ENCODE measurements at regions not wholly inside any gene's neighbourhood (a gene's known extent, or its start where the extent isn't known, plus 50 kb on each side); places are given as distances from the start of the nearest gene placed in this dataset.

DNA sequence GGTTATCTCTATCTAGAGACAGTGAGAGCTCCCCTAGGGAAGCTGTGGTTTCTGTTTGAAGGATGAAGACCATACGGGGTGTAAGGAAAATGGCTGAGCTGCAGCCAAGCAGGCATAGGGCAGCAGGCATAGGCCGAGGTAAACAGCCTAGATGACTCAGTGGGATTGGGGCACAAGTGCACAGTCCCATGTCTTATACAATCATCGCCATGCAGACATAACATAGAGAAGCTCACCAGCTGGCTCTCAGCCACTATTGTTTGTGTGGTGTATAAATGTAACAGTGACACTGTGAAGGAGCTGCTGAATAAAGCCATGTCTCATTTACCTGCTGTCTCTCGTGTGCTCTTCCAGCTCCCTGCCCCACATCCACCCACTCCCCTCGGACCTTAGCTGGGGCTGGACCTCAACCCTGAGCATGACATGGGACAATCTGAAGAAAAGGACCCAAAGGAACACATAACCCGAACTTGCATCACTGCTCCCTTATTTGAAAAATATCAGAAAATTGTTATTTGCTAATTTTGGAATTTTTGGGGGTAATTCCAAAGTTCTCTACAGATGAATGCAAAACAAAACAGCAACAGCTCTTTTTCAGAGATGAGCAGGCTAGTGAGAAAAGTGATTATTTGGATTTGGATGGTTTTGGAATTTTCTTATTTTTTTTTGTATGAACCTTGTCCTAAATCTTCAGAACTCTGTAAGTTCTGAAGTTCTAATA lies 582.7 kb downstream of the REEP3 start:
- no peak overlapping the region for H3K27ac ChIP-seq
- DNase-seq = no peak
- H3K4me3 ChIP-seq = no peak overlapping the region
- no peaks in the 10 kb centered on the region for H3K4me1 ChIP-seq
- TF ChIP-seq, protein P1, sequence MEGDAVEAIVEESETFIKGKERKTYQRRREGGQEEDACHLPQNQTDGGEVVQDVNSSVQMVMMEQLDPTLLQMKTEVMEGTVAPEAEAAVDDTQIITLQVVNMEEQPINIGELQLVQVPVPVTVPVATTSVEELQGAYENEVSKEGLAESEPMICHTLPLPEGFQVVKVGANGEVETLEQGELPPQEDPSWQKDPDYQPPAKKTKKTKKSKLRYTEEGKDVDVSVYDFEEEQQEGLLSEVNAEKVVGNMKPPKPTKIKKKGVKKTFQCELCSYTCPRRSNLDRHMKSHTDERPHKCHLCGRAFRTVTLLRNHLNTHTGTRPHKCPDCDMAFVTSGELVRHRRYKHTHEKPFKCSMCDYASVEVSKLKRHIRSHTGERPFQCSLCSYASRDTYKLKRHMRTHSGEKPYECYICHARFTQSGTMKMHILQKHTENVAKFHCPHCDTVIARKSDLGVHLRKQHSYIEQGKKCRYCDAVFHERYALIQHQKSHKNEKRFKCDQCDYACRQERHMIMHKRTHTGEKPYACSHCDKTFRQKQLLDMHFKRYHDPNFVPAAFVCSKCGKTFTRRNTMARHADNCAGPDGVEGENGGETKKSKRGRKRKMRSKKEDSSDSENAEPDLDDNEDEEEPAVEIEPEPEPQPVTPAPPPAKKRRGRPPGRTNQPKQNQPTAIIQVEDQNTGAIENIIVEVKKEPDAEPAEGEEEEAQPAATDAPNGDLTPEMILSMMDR (IDR thresholded peaks at IDR 0.05) = no peak
- H3K9me3 ChIP-seq = no peaks in the 10 kb centered on the region
- H3K36me3 ChIP-seq = no peaks in the 10 kb centered on the region
- H3K27me3 ChIP-seq = no peaks in the 10 kb centered on the region
- intact Hi-C loops (cut with DNase I; ENCODE audit: low total_unique reads) = no loop called here

DNA sequence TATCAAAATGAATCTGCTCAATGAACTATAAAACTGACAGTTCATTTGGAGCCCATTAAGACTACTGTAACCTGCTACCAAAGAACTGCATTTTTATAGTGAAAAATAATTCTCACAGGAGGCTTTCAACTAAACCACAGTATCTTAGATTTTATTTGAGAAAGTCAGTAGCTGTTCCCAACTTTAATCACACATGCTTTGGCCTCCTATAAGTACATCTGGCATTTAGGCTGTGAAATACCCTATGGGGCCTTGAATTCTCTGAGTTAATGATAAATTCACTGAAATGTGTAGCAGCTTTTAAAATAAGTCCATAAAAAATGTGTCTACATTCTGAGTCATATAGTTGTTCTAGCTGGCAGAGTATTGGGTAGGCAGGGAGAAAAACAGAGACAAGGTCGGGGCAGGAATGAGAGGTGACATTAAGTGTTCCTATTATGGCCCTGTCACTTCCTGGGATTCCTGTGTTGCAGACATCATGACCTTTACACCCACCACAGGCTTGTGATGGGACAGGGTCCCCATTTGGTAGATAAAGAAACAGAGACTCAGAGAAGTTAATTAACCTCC lies 588.8 kb downstream of the REEP3 start:
- no peak for DNase-seq
- TF ChIP-seq, protein P1 (IDR thresholded peaks at IDR 0.05) = no peak
- no peak overlapping the region for H3K4me3 ChIP-seq
- no peaks in the 10 kb centered on the region for H3K36me3 ChIP-seq
- H3K9me3 ChIP-seq = no peaks in the 10 kb centered on the region
- H3K27ac ChIP-seq = no peak overlapping the region
- intact Hi-C loops (cut with DNase I; ENCODE audit: low total_unique reads) = no loop called here
- no peaks in the 10 kb centered on the region for H3K27me3 ChIP-seq
- H3K4me1 ChIP-seq = peaks cover 0 to 5% (median 0%) of the 10 kb centered on the region in 4 donors

DNA sequence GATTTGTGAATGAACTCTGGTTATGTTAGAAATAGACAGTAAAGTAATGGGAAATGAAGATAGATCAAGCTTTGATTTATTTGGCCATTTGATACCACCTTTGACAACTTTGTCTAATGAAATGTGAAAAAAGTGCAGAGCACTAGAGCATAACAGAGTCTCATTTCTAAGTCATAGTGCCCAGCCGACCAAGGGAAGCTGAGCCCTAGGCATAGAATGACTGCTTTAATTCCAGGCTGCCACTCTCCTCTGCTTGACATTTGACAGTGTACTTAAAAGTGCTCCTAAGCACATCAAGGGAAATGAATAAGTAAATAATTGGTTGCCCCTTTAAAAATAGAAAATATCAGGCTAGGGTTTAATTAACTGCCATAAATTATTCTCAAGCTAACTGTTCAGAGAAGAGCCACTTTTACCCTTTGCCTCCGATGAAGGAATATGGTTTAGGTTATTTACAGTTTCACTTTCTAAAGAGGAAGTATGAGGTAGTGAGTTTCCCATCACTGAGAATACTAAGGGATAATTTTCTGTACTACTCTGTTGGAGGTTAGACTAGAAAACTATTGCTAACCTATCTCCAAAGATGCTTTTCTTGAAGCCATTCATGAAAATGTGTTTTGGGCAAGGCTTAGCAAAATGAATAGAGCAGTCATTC lies 591.6 kb downstream of the REEP3 start:
- H3K36me3 ChIP-seq = no peaks in the 10 kb centered on the region
- H3K4me3 ChIP-seq = no peak overlapping the region
- no peak overlapping the region for H3K27ac ChIP-seq
- intact Hi-C loops (cut with DNase I; ENCODE audit: low total_unique reads) = no loop called here
- H3K4me1 ChIP-seq = peaks cover 0 to 5% (median 0%) of the 10 kb centered on the region in 4 donors
- no peaks in the 10 kb centered on the region for H3K9me3 ChIP-seq
- TF ChIP-seq, protein P1 (IDR thresholded peaks at IDR 0.05) = no peak
- DNase-seq = no peak
- no peaks in the 10 kb centered on the region for H3K27me3 ChIP-seq

GRCh38 chr10:64113375-64113774 lies 592.2 kb downstream of the REEP3 start:
- H3K4me1 ChIP-seq = peaks cover 0 to 5% (median 0%) of the 10 kb centered on the region in 4 donors
- no peak overlapping the region for H3K4me3 ChIP-seq
- no peaks in the 10 kb centered on the region for H3K36me3 ChIP-seq
- H3K27ac ChIP-seq = no peak overlapping the region
- DNase-seq = no peak
- H3K27me3 ChIP-seq = no peaks in the 10 kb centered on the region
- no peaks in the 10 kb centered on the region for H3K9me3 ChIP-seq
- TF ChIP-seq, protein P1 (IDR thresholded peaks at IDR 0.05) = no peak
- intact Hi-C loops (cut with DNase I; ENCODE audit: low total_unique reads) = no loop called here

GRCh38 chr10:64113792-64114191 lies 592.6 kb downstream of the REEP3 start:
- intact Hi-C loops (cut with DNase I; ENCODE audit: low total_unique reads) = no loop called here
- H3K27ac ChIP-seq = no peak overlapping the region
- H3K36me3 ChIP-seq = no peaks in the 10 kb centered on the region
- H3K4me1 ChIP-seq = peaks cover 0 to 5% (median 0%) of the 10 kb centered on the region in 4 donors
- H3K27me3 ChIP-seq = no peaks in the 10 kb centered on the region
- no peaks in the 10 kb centered on the region for H3K9me3 ChIP-seq
- TF ChIP-seq, protein P1 (IDR thresholded peaks at IDR 0.05) = no peak
- no peak overlapping the region for H3K4me3 ChIP-seq
- DNase-seq = no peak
